GM21786 (cell line): ENCODE measurements at regions not wholly inside any gene's neighbourhood (a gene's known extent, or its start where the extent isn't known, plus 50 kb on each side); places are given as distances from the start of the nearest gene placed in this dataset.

Experiments used
- ATAC-seq: cut with Tn5 transposase; IDR thresholded peaks from one replicate; pipeline ENCODE4 v1.9.1; 2021; ENCODE audit not compliant: unreplicated experiment

DNA sequence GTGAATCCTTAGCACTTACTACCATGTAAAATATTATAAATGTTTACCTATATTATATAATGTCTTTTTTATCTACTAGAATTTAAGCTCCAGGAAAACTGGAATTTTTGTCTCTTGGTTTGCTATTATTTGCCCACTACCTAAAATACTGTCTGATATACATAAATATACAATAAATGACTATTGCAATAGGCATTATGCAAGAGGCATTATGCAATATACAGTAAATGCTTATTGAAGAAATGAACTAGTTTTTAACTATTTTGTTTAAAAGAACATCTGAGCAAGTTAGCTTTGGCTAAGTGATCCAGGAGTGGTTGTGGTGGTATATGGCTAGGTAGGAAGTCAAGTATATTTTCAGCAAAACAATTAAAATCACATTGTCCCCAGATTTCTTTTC, 640.2 kb upstream of the PKN2 start:
- ATAC-seq, result no peak

DNA sequence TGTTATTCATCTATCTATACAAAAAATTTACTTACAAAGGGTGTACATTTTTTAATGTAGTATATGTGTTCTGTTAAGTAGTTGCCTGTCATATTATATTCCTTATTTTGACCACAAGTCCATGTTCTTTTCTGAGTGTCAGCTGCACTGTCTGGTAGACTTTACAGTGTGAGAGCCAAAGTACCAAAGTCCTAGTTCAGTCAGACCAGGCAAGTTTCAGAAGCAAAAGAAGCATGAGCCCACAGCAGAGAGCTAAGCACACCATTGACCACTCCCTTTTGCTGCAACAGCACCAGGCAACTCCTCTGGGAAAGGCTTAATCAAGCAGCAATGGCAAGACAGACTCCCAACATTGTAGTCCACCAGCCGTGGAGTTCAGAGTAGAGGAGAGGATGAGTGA, 631.9 kb upstream of the PKN2 start:
- ATAC-seq, result no peak

DNA sequence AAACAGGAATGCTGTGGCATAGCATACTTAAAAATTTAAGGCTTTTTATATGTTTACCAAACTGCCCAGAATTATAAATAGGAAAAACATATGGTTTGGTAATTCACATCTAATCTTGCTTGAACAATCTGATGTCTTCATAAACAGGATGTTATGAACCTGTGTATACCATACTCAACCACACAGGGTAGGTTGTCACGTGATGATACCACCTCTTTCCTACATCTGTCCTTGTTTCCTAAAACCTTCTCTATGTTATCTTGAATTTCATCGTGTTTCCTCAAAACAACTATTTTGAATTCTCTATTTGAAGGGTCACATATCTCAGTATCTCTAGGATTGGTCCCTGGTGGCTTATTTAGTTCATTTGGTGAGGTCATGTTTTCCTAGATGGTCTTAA, 631.0 kb upstream of the PKN2 start:
- no peak for ATAC-seq

GRCh38 chr1:88056881-88057280, 627.2 kb upstream of the PKN2 start:
- no peak for ATAC-seq

DNA sequence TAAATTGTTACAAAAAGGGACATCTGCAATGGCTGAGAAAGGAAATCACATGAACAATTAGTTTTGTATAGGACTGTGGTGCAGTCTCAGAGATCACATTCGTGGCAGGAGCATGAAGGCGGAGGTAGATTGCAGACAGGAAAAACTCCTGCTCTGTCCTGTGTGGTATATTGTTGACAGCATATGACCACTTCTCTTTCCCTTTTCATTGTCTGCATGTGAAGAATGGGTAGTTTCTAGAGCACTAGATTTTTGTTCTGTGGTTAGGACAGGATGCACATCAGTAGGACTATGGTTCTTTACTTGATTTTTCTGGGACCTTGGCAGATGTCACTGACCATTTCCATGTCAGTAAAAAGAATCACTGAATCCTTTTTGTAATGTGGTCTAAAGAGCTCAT, 625.9 kb upstream of the PKN2 start:
- ATAC-seq, result no peak

DNA sequence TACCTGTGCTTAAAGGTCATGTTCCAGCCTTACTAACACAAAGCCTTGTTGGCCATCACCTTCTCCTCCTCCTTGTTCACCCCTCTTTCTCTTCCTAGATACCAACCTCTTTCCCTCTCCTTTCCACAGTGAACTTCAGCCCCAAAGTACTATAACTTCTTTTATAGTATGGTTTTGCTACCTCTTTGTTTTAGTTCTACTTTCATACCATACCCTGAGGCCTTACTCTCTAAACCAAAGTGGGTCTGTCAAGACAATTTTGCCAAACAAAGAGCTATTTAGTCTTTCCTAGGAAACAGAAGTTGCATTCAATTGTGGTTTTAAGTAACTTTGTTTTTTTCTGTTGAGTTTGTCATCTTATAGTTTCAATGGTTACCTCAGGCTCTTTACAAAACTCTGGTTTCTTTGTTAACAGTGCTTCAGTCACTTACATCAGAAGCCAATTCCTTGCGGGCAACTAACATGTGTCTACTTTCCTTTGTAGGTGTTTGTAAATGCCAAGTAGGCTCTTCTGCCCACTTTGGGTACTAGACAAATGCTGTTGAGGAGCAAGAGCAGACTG, 623.9 kb upstream of the PKN2 start:
- no peak for ATAC-seq

DNA sequence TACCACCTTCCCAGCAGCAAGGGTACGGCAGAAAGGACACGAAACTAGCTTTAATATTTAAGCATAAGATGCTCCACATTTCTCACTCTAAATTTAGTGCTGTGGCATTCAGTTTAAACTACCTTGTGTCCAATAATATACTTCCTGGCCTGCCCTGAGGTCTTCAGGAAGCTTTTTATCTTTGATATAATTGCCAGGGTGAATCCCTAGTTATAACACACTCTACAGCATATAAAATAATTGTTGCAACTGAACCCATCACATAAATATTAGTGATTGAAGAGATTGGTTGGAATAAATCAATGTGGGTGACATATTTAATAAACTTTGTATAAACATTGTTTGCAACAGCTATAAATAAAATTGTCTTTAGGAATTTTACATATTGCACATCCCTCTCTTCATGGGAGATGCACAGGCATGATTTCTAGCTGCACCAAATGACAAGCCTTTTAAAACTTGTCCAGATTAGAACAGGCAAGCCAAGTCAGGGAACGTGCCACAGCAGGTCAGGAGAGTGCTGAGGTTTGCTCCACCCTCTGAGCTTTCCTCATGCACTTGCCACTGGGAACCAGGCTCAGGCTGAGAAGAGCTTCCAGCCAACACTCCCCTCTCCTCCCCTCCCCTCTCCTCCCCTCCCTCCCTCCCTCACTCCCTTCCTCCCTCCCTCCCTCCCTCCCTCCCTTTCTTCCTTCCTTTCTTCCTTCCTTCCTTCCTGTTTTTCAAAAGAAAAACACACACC, 623.2 kb upstream of the PKN2 start:
- no peak for ATAC-seq

DNA sequence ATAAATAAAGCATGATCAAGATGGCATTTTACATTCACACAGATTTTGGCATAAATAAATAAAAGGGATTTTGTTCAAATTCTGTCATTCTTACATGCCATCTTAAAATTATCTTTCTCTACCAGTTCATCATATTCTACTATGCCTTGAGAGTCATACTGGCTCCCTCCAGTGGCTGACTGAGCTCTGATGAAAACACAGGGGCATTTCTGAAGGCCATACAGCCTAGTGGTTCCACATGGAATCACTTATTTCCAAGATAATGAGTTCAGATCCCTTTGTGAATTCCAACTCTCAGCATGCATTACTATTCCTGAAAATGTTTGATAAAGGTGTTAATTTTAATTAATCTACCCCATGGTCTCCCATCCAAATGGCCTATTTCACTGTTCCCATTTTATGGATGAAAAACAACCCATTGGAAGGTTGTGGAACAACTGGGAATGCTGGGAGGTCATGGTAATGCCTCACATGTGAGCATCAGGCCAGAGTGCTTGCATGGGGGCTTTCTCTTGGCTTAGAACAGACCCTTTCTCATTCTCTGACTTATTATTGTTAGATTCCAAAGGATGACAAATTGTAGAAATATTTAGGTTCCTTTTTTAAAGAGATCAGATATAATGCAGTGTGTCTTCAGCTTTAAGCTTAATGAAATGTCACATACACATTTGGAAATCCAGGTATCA, 622.4 kb upstream of the PKN2 start:
- ATAC-seq, result peak; percentile 77

GRCh38 chr1:88062650-88063153, 621.4 kb upstream of the PKN2 start:
- no peak for ATAC-seq

DNA sequence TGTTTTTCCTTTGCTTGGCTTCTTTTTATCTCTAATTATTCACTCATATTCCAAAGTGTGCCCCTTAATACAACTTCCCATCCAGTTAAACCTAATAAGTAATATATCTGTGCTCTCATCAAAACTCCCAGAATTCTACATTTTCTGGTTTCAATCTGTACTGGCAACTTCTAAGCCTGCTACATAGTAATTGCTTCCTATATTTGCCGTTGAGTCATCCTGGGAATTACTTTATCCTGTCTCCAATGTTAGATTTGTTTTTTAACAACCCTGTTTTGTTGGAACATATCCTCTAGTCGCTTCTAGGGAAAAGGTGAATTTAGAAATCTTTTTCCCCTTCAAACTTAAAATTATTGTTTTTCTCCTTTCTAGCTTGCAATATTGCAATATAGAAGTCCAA, 620.5 kb upstream of the PKN2 start:
- ATAC-seq, result no peak

DNA sequence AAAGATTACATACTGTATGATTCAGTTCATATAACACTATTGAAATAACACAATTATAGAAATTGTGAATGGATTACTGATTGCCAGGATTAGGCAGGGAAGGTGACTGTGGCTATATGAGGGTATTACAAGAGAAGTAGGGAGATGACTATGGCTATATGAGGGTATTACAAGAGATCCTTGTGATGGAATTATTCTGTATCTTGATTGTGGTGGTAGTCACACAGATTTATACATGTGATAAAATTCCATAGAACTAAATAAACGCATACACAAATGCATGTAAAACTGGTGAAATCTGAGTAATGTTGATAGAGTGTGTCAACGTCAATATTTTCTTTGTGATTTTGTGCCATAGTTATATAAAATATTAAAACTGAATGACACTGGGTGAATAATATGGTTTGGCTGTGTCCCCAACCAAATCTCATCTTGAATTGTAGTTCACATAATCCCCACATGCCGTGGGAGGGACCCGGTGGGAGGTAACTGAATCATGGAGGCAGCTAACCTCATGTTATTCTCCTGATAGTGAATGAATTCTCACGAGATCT, 615.6 kb upstream of the PKN2 start:
- ATAC-seq, result no peak

GRCh38 chr1:88070956-88071355, 613.1 kb upstream of the PKN2 start:
- no peak for ATAC-seq

GRCh38 chr1:88074661-88075060, 609.4 kb upstream of the PKN2 start:
- no peak for ATAC-seq

- no peak for ATAC-seq
Measured at GRCh38 chr1:88075813-88076212, 608.3 kb upstream of the PKN2 start.

DNA sequence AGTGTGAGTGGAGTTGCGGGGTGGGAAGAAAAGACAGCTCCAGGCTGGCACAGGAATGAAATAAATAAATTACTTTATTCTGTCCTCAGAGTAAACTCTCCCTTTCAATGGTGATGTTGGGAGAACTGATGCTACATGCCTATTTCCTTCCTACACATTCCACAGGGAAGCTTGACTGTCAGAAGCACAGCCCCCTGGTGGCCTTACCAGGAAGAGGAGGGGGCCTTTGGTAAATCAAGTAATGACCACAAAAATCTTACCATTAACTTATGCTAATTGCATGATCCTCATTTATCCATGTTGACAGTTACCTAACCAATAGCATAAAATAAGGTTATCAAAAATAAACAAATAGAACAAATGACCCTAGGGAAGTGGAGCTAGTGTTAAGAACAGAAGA, 605.0 kb upstream of the PKN2 start:
- ATAC-seq, result no peak

DNA sequence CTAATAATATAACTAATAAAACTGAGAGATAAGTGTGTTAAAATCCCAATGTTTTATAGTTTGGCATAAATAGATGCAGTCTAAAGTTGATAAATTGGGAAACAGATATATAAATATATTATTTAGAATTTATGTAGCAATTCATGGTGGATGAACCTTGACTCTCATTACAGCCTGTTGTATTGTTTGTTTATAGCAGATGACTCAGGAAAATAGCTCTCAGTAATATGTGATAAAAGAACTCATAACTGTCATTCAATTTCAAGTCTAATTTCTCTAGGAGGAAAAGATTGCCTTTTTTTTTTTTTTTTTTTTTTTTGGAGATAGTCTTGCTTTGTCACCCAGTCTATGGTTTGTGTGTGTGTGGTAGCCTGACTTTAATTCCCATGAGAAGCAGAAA, 603.2 kb upstream of the PKN2 start:
- ATAC-seq, result no peak

GRCh38 chr1:88088481-88088880, 595.6 kb upstream of the PKN2 start:
- no peak for ATAC-seq

GRCh38 chr1:88089961-88090360, 594.1 kb upstream of the PKN2 start:
- no peak for ATAC-seq

DNA sequence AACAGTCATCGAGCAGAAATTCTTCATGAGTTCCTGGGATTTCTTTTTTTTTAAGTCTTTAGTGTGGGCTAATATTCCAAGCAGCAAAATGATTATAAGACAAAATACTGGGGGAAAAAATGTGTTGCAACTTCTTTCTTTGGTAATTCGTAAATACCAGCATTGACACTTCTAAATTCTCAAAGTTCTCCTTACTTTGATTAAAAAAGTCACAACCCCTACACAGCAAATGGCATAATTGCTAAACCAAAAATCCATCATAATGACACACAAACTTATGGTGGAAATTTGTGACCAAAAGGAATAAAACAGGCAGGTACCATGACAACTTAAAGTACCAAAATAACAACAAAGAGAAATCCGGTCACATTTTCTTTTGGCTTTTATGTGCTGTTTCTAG, 585.2 kb upstream of the PKN2 start:
- no peak for ATAC-seq

- ATAC-seq, result no peak
Measured at GRCh38 chr1:88101041-88101440, 583.0 kb upstream of the PKN2 start.

GRCh38 chr1:88104236-88104635, 579.8 kb upstream of the PKN2 start:
- ATAC-seq, result no peak

DNA sequence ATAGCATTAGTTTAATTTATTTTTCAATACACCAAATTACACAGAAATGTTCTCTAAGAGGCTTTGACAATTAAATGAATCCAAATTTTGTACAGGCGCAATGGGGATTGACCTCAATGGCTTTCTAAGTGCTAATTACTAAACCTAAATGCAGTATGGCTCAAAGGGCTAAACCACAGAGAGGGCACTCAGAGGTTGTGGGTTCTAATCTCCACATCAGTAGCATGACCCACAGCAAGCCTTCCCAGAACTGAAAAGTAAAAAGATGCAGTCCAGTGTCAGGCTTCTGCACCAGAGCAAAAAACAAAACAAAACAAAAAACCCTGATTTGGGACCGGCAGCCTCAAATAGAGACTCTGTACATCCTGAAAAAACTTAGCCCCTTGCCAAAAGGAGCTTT, 579.2 kb upstream of the PKN2 start:
- no peak for ATAC-seq
